ENCODE measurements at regions not wholly inside any gene's neighbourhood (a gene's known extent, or its start where the extent isn't known, plus 50 kb on each side); places are given as distances from the start of the nearest gene placed in this dataset.

DNA sequence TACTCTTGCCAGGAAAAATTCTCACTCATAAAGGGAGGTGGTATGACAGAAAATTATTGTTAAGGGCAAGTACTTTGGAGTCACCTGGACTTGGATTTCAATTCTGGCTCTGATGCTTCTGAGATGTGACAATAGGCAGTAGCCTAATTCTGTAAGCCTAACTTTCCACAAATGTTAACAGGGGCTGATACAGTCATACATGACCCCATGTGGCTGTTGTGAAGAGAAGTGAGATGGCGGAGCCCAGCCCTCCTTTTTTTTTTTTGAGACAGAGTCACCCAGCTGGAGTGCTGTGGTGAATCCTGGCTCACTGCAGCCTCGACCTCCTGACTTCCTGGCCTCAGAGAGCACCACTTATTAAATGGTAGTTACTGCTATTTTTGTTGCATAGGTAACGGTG lies 54.4 kb upstream of the IRF2 start:
- no peak for DNase-seq (ENCODE audit: low read depth in 3 of 3)

DNA sequence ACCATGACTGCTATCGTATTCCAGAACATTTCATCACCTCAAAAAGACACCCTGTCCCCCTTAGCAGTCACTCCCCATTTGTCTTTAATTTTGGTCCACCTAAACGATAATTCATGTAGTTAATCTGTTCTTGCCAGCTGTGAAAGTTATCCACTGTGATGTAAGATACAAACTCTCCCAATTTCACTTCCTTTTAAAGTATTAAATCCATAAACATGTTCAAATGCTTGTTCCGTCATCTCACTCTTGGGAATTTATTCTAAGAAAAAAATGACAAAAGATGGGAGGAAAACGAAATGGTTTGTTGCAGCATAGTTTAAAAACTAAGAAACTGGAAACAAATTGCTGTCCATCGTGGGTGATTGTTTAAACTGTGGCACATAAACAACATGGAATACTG lies 53.7 kb upstream of the IRF2 start:
- DNase-seq (ENCODE audit: low read depth in 3 of 3), result no peak

DNA sequence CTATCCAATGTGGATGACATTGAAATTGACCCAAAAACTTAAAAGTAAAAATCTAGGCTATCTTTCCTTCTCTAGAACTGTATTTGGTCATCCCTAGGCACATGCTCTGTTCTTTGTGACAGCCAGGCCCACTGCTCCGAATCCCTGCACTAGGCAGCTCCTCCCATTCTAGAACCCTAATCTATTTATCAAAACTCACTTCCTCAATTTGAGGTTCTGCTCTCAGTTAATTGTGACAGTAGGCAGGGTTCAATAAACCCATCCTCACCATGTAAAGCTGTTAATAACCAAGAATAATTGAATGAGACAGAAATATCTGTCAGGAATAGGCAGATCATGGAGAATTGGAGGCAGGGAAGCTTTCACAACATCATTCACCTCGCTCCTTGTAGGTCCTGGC lies 51.9 kb upstream of the IRF2 start:
- DNase-seq (ENCODE audit: low read depth in 3 of 3), result no peak
